PFSK-1 (cell line): ENCODE measurements at regions not wholly inside any gene's neighbourhood (a gene's known extent, or its start where the extent isn't known, plus 50 kb on each side); places are given as distances from the start of the nearest gene placed in this dataset.

Experiments
- POLR2AphosphoS5 ChIP-seq: IDR thresholded peaks from 2 replicates; pipeline ENCODE4 v1.6.1; 2012; ENCODE audit warnings: low read depth, mild to moderate bottlenecking, control low read depth, low read length, moderate library complexity
- TAF1 ChIP-seq: IDR thresholded peaks from 2 replicates; pipeline ENCODE4 v1.6.1; 2012; ENCODE audit warnings: low read length, control low read depth, borderline replicate concordance; ENCODE audit not compliant: insufficient read depth

DNA sequence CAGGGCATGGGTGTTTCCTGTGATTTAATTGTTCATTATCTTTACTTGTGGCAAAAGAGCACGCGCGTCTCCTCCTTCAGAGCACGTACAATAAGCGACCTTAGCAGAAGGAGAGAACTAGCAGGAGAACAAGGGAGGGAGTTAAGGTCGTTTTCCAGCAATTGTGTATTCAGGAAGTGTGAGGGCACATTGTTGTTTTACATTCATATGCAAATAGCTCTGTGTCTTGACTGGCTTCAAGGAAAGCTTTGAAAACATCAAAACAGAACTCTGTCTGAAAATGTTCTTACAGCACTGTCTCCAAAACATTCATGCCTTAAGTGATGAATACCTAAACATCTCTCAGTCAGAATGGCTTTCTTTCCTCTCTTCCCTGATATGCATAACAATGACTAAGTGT is 499.1 kb downstream of the ACTR3B start:
- TF ChIP-seq TAF1 = no peak
- no peak for TF ChIP-seq POLR2AphosphoS5
